Stimulated activated CD8-positive, alpha-beta memory T cell treated with anti-CD3 and anti-CD28 coated beads, Interleukin-7, amount 100 ng/mL, for 4 hours (primary cell): ENCODE measurements at regions not wholly inside any gene's neighbourhood (a gene's known extent, or its start where the extent isn't known, plus 50 kb on each side); places are given as distances from the start of the nearest gene placed in this dataset.

ENCODE experiments used
- DNase-seq, 2 donors: peaks; one replicate each; pipeline ENCODE4 v3.0.0-alpha.2; 2020; ENCODE audit warnings: low read depth in 2 of 2

DNA sequence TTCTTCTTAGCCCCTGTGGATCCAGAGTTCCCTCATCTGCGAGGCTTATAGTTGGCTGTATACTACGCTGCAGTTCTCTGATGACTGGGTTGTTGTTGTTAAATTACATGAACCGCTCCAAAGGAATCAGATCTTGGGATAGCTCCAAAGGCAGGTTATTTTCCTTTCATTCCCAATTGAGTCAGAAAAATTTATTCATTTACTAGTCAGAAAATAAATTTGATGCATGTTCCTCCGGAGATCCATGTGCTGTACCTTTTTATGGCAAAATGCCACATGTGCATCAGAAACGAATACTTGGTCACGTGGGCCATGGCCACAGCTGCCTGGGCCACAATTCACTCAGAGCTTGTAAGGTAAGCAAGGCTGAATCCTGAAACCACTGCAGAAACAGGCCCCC, 304.0 kb downstream of the NR2F1-AS1 start:
- no peak for DNase-seq

- DNase-seq: no peak
These were observed 305.6 kb downstream of the NR2F1-AS1 start for GRCh38 chr5:93275376-93275775.

DNA sequence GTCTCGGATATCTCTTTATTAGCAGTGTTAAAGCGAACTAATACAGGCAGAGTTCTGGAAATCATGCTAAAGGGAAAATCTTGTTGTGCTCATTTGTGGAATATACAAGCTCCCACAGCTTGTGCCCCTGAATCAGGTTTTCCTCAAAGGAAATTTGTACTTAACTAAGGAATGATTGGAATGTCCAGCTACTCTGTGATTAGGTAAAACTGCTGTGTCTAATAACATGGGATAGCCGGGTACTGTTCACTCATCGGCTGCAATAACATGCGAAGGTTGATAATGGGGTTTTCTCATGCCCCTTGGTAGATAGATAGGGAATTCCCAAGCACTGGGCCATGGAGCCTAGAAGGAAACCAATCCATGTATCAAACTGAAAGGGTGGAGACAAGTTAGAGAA, 306.7 kb downstream of the NR2F1-AS1 start:
- DNase-seq: no peak

DNA sequence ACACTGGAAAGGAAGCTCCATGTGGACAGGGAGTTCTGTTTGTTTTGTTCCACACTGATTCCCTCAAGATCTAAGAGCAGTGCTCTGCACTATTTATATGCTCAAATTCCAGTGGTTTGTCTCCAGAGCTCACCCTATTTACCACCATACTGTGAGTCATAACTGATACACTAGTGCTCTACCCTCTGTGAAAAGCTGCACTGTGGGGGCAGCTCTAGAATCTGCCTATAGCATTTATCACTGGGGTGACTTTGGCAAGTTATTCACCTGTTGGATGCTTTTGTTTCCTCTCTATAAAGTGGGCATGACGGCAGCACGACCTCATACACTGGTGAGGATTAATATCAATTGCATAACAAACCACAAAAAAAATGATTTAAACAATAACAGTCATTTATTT, 307.8 kb downstream of the NR2F1-AS1 start:
- DNase-seq: no peak

DNA sequence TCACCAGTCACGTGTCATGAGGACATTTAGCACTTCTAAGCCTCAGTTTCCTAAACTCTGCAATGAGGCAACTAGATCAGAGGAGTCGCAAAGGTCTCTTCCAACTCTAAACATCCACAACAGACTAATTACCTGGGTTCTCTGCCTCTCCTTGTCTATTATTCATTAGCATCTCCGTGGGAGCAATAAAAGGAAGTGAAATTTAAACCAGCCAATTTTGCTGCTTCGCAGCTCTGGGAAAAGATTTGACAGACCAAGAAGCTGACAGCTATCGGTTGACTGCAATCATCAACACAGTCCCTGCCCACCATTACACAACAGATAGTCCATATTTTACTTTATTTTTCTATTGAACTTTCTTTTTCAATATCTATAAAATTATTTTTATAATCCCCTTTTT, 308.9 kb downstream of the NR2F1-AS1 start:
- DNase-seq: no peak

GRCh38 chr5:93267736-93268135, 313.3 kb downstream of the NR2F1-AS1 start:
- no peak for DNase-seq

DNA sequence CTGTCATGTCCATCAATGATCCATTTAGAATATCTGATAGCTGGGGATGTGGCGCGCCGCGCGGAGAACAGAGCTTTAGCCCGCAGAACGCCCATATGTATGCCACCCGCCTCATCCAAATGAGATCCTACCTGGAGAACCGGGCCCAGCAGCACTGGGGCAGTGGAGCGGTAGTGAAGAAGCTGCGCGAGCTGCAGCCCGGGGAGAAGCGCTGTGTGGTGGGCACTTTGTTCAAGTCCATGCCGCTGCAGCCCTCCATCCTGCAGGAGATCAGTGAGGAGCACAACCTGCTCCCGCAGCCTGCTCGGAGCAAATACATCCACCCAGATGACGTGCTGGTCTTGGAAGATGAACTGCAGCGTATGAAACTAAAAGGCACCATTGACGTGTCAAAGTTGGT, 313.7 kb downstream of the NR2F1-AS1 start:
- DNase-seq: no peak

DNA sequence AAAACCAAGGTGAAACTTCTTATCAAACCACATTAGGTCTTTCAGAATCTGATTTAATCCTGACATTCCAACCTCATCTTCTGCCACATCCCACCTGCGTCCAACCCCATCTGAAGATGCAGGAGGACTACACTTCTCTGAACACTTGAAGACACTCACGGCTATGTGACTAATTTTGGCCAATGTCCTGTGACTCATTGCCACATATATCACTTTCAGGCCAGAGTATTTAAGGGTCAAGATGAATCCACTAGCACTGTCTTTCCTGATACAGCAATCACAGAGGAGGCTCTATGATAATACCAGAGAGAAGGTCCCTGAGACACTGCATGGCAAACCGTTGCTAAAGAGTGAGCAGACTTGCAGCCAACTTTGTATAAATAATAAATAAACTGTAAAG, 323.4 kb downstream of the NR2F1-AS1 start:
- DNase-seq: no peak

GRCh38 chr5:93255796-93256195, 325.2 kb downstream of the NR2F1-AS1 start:
- no peak for DNase-seq

DNA sequence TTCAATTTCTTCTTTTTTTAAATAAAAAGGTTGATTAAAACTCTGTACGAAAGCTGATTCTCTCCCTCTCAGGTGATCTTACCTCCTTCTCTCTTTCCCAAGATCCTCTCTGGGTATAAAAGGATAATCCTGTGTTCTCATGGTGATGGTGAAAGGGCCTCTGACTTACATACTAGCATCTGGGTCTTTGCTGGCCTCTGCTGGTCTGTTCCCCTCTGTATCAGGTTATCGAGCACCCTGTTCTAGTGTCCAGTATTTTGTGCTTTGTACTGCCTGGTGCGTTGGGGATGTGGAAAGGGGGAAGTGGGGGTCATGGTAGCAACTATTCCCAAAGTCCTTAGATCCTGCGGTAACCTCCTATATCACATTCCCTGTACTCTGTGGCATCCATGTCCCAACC, 328.9 kb downstream of the NR2F1-AS1 start:
- DNase-seq: no peak

- DNase-seq: no peak
These were observed 329.7 kb downstream of the NR2F1-AS1 start for GRCh38 chr5:93251347-93251746.

DNA sequence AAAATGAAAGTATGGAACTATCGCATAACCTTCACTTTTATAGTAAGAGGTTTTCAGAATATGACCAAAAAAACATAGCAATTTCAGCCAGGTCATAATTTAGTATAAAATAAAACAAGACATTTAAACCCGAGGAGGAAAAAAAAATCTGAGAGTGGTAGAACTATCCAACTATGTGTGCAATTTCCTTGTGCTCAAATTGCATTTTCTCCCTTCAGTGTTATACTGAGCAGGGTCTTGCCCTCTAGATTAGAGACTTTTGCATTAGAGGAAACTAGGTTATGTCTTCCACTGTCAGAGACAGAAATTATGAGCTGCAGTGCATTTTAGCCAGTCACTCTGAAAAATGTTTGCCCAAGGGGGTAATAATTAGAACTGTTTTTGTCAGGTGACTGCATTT, 330.6 kb downstream of the NR2F1-AS1 start:
- DNase-seq: no peak

DNA sequence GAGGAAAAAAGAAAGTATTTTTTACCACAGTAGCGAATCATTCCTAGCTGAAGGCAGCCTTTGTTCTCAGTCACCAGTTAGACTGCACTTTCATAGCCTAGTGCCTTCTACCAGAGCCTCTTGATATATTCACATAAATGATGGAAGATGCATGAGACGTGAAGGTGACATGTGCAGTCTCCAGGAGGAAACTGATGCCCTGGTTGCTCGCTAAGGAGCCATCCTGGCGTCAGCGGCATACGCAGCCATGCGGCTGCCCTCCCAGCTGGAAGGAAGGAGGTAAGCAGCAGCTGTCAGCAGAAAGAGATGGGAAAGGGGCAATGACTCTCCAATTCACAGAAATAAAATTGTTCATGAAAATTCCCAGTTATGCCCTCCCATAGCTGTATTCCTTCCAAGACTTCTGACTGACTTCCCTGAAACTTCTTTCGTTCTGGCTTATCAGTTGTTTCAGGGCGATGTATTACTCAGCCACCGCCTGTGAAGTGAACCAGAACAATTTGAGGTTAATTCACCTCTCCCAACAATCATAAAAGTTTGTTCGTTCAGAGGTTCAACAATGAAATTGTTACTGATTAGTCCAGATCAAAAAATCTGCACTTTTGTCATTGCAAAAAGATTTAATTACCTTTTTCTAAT, 331.2 kb downstream of the NR2F1-AS1 start:
- DNase-seq: no peak

DNA sequence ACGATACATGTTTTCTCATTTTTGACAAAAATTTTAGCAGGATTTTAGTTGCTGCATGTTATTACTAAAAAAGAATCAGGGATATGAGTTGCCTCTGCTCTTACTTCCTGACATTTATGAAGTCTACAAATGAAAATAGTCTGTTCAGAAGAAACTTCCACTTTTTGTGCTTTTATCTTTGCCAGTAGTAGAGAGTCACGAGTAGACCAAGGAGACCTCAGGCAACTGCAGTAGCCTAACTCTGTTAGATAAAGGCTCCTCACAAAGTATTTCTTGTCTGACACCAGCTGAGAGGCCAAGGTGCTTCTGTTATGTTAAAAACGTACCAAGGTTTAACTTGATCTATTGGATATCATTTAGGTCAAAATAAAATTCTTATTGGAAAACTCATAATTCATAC, 333.9 kb downstream of the NR2F1-AS1 start:
- DNase-seq: no peak

DNA sequence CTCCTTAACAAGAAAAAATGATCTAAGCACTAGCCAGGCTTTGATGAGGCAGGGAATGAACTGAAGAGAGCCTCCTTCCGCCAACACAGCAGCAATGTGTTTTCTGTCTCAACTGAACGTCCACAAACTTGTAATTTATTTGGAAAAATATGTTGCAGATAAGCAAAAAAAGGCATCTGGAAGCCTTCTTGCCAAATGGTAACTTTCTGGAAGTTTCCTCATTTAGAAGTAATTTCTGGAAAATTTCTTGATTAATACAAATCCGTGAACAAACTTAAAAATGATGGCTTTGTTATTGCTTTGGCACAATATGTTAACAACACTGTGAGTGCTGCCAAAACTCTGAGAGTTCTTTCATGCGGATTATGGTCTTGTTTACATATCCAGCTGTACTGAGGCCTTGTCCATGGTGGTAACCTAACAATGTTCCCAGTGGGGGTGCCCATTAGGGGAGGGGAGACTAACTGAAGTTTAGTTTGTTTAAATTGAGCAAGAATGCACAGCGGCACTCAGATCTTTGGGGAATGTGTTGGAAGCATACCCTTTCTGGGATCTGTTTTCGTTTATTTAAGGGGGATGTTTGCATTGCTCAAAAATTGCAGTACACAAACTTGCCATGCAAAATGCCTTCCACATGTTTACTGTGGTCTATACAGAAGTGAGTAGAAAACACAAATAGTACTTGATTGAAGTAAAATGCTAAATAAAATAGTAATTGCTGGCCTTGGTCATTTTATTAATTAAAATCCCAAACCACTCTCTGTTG, 334.7 kb downstream of the NR2F1-AS1 start:
- DNase-seq: no peak

DNA sequence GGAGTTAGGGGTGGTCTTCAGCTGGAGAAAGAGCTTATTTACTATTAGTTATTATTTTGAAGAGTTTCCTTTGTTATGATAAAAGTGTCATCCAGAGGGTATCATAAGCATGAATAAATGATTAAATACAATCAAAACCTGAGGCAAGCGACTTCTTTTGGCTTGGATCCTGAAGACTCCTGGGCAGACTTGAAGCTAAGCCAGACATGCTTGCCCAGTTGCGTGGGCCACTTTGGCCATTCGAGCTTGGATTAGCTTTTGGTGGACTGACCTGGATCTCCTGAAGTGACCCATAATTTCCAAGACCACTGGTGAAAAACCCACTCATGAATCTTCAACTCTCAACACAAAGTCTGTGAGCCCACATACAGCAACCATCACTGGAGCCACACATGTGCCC, 335.8 kb downstream of the NR2F1-AS1 start:
- DNase-seq: no peak

DNA sequence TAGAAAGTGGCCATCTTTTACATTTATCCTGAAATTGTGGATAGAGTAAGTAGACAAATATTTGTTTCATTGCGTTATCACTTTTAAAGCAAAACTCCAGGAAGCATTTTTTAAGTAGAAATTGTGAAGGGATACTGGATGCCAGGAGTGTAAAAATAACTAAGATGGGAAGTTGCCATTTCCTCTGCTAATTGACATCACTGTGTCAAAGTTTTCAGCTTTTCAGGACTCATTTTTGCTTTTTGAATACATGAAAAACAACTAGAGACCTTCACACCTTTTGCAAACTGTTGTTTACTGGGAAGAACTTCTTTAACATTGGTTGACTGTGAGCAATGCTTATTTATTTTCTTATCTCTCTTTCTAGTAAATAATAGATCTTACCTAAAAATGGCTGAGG, 337.5 kb downstream of the NR2F1-AS1 start:
- no peak for DNase-seq

- no peak for DNase-seq
These were observed 340.7 kb downstream of the NR2F1-AS1 start for GRCh38 chr5:93240228-93240834.

DNA sequence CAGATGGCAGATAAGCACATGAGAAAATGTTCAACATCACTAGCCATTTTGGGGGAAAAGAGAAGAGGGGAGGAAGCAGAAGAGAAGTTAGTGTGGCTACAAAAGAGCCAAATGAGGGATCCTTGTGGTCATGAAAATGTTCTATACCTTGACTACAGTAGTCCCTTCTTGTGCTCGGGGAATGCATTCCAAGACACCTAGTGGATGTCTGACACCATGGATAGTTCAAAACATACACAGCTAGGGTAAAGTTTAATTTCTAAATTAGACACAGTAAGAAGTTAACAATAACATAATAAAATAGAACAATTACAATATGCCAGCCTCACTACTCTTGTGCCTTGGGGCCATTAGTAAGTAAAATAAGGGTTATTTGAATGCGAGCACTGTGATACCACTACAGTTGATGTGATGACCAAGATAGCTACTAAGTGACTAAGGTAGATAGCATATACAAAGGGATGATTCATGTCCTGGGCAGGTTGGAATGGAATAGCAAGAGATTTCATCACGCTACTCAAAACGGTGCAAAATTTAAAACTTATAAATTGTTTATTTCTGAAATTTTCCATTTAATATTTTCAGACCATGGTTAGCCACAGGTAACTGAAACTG, 344.1 kb downstream of the NR2F1-AS1 start:
- no peak for DNase-seq

DNA sequence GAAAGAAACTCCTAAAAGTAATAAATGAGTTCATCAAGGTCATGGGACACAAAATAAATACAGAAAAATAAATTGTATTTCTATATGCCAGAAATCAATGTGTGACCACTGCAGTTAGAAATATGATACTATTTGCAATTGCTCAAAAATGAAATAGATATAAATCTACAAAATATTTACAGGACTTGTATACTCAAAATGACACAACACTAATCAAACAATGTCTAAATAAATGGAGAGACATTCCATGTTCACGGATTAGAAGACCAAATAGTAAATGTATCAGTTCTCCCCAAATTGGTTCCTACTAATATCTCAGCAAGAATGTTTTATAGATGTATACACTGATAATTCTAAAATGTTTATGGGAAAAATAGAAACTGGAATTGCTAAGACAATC, 345.3 kb downstream of the NR2F1-AS1 start:
- DNase-seq: no peak

- DNase-seq: no peak
These were observed 354.8 kb downstream of the NR2F1-AS1 start for GRCh38 chr5:93226202-93226735.

DNA sequence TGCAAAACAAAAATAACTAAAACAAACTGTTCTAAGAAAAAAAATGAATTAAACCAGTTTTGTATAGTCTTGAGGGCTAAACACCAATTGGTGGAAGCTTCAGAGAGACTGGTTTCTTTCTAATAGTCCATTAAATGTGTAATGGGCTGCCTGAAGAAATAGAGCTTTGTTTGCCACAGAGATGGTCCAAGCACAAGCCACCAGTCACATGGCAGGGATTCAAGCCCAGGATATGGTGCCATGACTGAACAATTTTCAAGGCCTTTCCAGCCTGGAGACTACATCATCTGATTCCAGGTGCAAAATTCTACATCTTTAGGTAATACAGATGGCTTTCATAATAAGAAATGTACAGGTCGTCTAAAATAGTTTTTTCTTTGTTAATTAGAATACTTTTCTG, 355.3 kb downstream of the NR2F1-AS1 start:
- DNase-seq: no peak

DNA sequence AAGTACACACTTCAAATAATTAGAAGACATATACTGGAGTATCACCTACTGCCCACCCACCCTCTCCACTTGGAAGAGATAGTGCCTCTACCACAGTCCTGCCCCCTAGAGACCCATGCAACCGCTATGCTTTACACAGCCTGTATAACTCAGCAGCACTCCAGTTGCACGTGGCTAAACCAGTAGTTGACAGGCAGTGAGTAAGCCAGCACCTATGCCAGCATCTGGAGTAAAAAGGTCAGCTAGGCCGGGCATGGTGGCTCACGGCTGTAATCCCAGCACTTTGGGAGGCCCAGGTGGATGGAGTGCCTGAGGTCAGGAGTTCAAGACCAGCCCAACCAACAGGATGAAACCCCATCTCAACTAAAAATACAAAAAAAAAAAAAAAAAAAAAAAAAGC, 356.4 kb downstream of the NR2F1-AS1 start:
- DNase-seq: no peak
